T1000 (cell line): ENCODE measurements at regions not wholly inside any gene's neighbourhood (a gene's known extent, or its start where the extent isn't known, plus 50 kb on each side); places are given as distances from the start of the nearest gene placed in this dataset.

Experiments used
- DNase-seq: peaks from one replicate; lab custom pipeline; 2025; ENCODE audit warnings: mixed read lengths; lab: John Stamatoyannopoulos, UW

- DNase-seq = no peak
These were observed 78.4 kb upstream of the NUDT4 start for GRCh38 chr12:93299262-93299846.

GRCh38 chr12:93300611-93301021 lies 77.1 kb upstream of the NUDT4 start:
- no peak for DNase-seq

- DNase-seq = peak; percentile 84
These were observed 75.1 kb upstream of the NUDT4 start for GRCh38 chr12:93302331-93303229.

GRCh38 chr12:93306636-93307035 lies 71.1 kb upstream of the NUDT4 start:
- no peak for DNase-seq

- no peak for DNase-seq
These were observed 69.4 kb upstream of the NUDT4 start for GRCh38 chr12:93308281-93308680.

GRCh38 chr12:93311827-93312226 lies 65.9 kb upstream of the NUDT4 start:
- no peak for DNase-seq

- DNase-seq = no peak
These were observed 63.6 kb upstream of the NUDT4 start for GRCh38 chr12:93314177-93314497.

- DNase-seq = no peak
These were observed 62.3 kb upstream of the NUDT4 start for GRCh38 chr12:93315385-93315906.

- no peak for DNase-seq
These were observed 61.7 kb upstream of the NUDT4 start for GRCh38 chr12:93315907-93316622.

- no peak for DNase-seq
These were observed 61.1 kb upstream of the NUDT4 start for GRCh38 chr12:93316623-93316971.

- no peak for DNase-seq
These were observed 60.5 kb upstream of the NUDT4 start for GRCh38 chr12:93317227-93317626.

- no peak for DNase-seq
These were observed 58.8 kb upstream of the NUDT4 start for GRCh38 chr12:93318720-93319522.

- DNase-seq = no peak
These were observed 58.1 kb upstream of the NUDT4 start for GRCh38 chr12:93319523-93320050.

GRCh38 chr12:93322784-93323183 lies 54.9 kb upstream of the NUDT4 start:
- DNase-seq = peak; percentile 76

GRCh38 chr12:93323625-93324329 lies 53.9 kb upstream of the NUDT4 start:
- no peak for DNase-seq

- peak; percentile 86 for DNase-seq
These were observed 51.9 kb upstream of the NUDT4 start for GRCh38 chr12:93325855-93326254.
